ENCODE measurements at regions not wholly inside any gene's neighbourhood (a gene's known extent, or its start where the extent isn't known, plus 50 kb on each side); places are given as distances from the start of the nearest gene placed in this dataset.
"Not testable (repeated sequence)": the region's sequence is repeated elsewhere in the genome, so short reads cannot be mapped to it uniquely, and the experiment has no call there.

- no peak for DNase-seq
Measured at GRCh38 chr13:95391362-95391761, 90.1 kb upstream of the ABCC4 start.

GRCh38 chr13:95391785-95392184, 90.5 kb upstream of the ABCC4 start:
- no peak for DNase-seq

- DNase-seq = no peak
Measured at GRCh38 chr13:95392597-95392996, 91.3 kb upstream of the ABCC4 start.

GRCh38 chr13:95403349-95404140, 102.3 kb upstream of the ABCC4 start:
- DNase-seq = no peak

GRCh38 chr13:95404141-95404882, 103.1 kb upstream of the ABCC4 start:
- peak; percentile 85 for DNase-seq

- no peak for DNase-seq
Measured at GRCh38 chr13:95406176-95406575, 104.9 kb upstream of the ABCC4 start.

GRCh38 chr13:95411428-95412040, 110.3 kb upstream of the ABCC4 start:
- no peak for DNase-seq

GRCh38 chr13:95418946-95419345, 117.7 kb upstream of the ABCC4 start:
- no peak for DNase-seq

- no peak for DNase-seq
Measured at GRCh38 chr13:95420501-95420900, 119.2 kb upstream of the ABCC4 start.

- no peak for DNase-seq
Measured at GRCh38 chr13:95426631-95427030, 125.4 kb upstream of the ABCC4 start.

GRCh38 chr13:95430525-95430924, 122.0 kb upstream of the CLDN10 start:
- not testable (repeated sequence) for DNase-seq

GRCh38 chr13:95432141-95432540, 120.4 kb upstream of the CLDN10 start:
- DNase-seq = no peak

- DNase-seq = no peak
Measured at GRCh38 chr13:95433537-95433936, 119.0 kb upstream of the CLDN10 start.

GRCh38 chr13:95434111-95434510, 118.4 kb upstream of the CLDN10 start:
- no peak for DNase-seq

GRCh38 chr13:95437561-95437960, 115.0 kb upstream of the CLDN10 start:
- DNase-seq = no peak

- no peak for DNase-seq
Measured at GRCh38 chr13:95438297-95438696, 114.2 kb upstream of the CLDN10 start.

- DNase-seq = no peak
Measured at GRCh38 chr13:95440441-95441088, 112.0 kb upstream of the CLDN10 start.

- DNase-seq = no peak
Measured at GRCh38 chr13:95441326-95441725, 111.2 kb upstream of the CLDN10 start.

GRCh38 chr13:95444006-95444730, 108.4 kb upstream of the CLDN10 start:
- no peak for DNase-seq

- no peak for DNase-seq
Measured at GRCh38 chr13:95445131-95445530, 107.4 kb upstream of the CLDN10 start.

- DNase-seq = no peak
Measured at GRCh38 chr13:95447814-95448213, 104.7 kb upstream of the CLDN10 start.

GRCh38 chr13:95451656-95452055, 100.9 kb upstream of the CLDN10 start:
- DNase-seq = no peak

GRCh38 chr13:95452375-95452774, 100.1 kb upstream of the CLDN10 start:
- DNase-seq = no peak

Measured in right hindlimb (tissue), 1 donor.